Activated gamma-delta T cell treated with anti-CD3 and anti-CD28 coated beads, Interleukin-2, amount 50 U/mL, for 16 hours (primary cell): ENCODE measurements at regions not wholly inside any gene's neighbourhood (a gene's known extent, or its start where the extent isn't known, plus 50 kb on each side); places are given as distances from the start of the nearest gene placed in this dataset.
"Not testable (repeated sequence)": the region's sequence is repeated elsewhere in the genome, so short reads cannot be mapped to it uniquely, and the experiment has no call there.

Experiments used
- DNase-seq: peaks from one replicate; pipeline ENCODE4 v3.0.0-alpha.2; 2020; ENCODE audit warnings: low read depth

DNA sequence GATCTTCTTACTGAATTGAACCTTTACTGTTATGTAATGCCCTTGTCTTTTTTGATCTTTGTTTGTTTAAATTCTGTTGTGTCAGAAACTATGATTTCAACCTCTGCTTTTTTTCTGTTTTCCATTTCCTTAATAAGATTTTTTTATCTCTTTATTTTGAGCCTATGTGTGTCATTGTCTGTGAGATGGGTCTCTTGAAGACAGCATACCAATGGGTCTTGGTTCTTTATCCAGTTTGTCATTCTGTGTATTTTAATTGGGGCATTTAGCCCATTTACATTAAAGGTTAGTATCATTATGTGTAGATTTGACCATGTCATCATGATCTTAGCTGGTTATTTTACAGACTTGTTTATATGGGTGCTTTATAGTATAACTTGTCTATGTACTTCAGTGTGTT is 1803.3 kb downstream of the SLITRK5 start:
- no peak for DNase-seq

DNA sequence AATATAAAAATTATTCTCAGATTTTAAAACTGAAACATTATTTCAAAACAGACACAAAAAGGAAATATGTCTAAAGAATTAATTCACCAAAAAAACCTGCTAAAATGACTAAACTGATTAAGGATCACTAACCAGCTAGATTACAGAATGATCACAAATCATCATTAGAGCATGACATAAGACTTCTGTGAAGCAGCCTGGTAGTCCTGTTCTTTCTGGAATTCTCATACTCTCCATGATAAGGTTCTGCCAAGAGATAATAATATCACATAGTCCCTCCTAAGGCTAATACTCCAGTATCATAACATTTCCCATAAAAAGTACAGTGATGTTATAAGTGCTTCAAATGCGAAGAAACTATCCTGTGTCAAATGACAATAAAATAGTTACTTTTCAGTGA is 1814.9 kb downstream of the SLITRK5 start:
- DNase-seq, result no peak

DNA sequence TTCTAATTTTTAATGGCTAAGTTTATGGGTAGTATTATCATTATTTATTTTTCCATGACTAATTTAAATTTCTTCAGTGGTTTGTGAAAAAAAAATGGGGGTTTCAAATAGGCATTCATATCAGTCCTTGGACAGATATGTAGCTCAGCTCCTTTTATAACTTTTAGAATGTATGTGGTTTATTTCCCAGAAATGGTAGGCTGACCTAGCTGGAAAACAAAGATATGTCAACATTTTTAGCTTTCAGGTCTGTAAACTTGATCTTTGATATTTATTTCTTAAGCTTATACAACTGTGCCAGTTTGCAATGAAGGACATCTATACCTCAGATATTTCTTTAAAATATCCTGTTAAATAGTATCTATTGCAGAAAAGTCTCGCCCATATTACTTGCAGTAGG is 1815.5 kb downstream of the SLITRK5 start:
- no peak for DNase-seq

DNA sequence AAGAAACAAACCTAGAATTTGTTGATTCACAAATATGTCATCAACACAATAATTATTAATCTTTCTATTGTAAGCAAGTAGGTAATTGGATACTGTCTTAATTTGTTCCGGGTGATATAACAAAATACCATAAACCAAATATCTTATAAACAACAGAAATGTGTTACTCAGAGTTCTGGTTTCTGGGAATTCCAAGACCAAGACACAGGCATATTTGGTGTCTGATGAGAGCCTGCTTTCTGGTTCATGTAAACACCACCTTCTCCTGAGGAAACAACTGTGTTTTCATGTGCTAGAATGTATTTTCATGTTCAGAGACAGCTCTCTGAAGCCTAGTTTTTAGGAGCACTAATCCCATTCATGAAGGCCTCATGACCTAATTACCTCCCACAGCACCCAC is 1819.5 kb downstream of the SLITRK5 start:
- DNase-seq, result no peak

DNA sequence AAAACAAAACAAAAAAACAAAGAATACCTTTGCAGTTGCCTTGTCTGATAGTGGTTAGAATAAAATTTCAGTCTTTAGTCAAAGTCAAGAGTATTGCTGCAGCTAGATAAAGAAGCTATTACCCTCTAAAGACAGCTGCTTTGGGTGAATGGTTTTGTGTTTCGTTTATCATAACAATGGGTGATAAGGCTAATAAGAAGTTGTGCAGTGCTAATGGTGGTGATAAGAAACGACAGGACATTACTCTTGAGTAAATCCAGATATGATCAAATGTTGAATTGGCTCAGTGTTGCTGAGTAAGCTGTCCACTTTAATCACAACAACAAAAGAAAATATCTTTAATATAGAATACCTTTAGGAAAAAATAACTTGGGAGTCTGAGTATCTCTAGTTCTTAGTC is 1825.3 kb downstream of the SLITRK5 start:
- no peak for DNase-seq

DNA sequence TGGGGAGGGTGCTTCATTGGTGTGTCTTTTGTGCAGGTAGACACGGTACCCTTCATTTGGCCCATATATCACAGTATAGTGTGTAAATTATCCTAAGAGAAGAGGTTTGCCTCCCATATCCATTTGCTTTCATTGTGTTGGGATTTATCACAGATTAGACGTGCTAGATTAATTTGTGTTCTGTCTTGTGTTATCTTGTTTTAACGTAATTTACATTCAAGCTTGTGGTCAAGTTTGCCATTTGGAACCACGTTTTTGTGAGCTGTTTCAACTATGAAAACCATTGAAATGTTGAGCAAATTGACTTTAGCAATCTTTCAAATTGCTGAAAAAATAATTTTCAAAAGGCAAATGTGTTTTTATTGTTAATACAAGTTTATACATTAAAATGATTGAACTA is 1826.5 kb downstream of the SLITRK5 start:
- DNase-seq, result no peak

DNA sequence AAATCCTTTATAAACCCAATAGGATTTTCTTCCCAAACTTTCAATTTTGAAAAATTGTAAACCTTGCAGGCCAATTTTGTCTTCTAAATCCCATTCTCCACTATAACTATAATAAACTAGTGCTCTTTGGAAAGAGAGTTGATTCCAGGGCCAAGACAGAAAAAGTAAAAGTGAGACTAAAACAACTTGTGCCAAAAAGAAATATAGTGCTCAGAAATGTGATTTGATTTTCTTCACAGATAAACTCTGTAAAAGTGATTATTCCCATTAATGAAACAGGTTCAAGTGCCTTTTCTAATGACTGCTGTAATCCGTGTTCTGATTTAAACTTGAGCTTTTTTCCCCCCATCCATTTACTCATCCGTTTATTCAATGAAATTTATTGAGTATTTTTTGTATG is 1831.1 kb downstream of the SLITRK5 start:
- DNase-seq, result no peak

DNA sequence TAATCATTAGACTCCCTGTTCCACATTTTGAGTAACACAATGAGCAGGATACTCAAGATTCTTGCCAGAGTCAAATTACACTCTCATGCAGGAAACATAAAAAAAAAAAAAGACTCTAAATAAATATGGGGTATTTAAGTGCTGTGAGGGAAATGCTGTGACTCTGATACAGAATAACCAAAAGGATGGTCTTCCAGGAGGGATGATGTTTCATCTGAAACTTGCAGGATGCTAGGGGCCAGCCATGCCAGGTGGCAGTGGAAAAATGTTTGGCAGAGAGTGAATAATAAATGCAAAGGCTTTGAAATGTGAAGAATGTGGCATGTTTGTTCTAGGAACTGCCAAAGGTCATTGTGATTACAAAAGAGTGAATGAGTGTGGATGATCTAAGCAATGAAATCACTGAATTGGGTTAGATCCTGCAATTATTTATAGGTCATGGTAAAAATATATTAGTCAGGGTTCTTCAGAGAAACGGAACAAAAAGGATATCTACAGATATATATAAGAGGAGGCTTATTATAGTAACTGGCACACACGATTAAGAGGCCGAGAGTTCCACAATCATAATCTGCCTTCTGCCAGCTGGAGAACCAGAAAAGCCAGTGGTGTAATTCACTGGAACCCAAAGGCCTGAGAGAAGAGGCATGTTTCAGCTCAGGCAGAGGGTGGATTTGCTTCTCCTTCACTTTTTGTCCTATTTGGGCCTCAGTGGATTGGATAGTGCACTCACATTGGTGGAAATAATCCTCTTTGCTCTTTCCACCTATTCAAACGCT is 1832.8 kb upstream of the MIR17HG start:
- DNase-seq, result no peak

DNA sequence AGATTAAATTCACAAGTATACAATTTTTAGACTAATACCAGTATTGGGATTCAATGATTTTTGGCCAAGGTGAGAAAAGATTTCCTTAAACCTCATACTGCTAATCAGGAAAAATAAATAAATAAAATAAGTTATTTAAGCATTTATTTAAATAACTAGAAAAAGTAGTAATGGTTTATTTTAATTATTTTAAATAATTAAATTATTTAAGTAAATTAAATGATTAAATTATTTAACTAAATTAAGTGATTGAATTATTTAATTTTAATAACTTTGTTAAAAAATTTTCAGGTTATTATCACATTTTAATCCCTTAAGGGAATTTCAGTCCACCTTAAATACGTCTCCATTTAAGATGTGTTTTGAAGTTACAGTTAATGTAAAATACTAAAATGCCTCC is 1831.5 kb upstream of the MIR17HG start:
- no peak for DNase-seq

DNA sequence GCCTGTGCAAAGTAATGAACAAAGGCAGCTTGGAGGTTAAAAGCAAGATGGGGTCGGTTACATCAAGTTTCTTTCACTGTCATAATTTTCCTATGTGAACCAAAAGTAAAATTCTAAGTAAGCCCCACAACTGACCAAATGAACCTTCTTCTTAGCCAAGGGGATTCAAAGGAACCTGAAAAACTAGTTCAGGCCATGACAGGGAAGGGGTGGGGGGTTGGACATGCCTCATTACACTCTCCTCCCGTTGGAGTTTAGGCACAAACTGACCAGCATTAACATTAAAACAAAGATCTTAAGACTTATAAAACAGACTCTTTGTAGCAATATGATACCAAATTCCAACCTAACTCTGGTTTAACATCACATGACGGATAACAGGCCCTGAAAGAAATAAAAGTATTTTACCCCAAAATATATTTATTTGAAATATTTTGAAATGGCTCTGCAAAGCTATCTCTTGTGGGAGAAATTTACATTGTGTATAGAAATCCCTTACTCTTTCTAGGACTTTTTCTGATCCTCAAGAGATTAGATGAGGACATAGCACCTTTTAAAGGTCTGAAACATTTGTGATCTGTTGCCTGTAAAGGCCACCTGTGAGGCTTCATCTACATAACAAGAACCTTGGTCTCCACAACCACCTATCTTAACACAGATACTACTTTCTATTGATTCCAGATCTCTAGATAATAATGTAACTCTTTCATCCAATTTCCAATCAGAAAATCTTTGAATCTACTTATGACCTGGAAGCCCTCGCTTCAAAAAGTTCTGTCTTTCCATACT is 1829.0 kb upstream of the MIR17HG start:
- DNase-seq, result no peak

DNA sequence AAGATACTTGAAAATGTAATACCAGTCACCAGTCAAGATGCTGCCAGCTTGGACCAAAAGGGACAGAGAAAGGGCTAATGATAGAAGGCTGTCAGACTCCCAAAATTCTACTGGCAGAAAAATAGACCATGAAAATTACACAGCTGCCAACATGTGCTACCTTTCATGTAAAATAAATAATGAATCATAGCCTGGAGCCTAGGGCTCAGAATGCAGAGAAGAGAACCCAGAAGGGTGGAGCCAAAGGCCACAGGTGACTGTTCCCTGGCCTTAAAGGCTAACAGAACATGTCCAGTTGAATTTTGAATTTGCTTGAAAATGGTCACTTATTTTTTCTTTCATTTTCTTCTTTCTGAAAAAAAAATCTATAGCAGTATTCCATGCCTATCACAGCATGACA is 1827.0 kb upstream of the MIR17HG start:
- DNase-seq, result no peak

DNA sequence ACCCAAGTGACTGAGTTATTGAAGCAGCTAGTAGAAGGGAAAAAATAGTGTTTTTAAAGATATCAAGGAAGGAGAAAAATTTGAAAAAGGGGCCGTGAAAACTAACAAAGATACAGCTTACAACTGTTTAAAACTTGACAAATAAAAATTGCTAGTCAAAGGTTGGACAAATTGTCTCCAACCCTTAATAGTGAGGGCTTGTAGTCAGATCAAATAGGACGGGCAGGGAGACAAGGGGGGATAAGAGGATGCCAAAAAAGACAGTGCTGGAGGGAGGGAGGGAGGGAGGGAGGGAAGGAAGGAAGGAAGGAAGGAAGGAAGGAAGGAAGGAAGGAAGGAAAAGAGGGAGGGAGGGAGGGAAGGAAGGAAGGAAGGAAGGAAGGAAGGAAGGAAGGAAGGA is 1825.8 kb upstream of the MIR17HG start:
- DNase-seq, result not testable (repeated sequence)

DNA sequence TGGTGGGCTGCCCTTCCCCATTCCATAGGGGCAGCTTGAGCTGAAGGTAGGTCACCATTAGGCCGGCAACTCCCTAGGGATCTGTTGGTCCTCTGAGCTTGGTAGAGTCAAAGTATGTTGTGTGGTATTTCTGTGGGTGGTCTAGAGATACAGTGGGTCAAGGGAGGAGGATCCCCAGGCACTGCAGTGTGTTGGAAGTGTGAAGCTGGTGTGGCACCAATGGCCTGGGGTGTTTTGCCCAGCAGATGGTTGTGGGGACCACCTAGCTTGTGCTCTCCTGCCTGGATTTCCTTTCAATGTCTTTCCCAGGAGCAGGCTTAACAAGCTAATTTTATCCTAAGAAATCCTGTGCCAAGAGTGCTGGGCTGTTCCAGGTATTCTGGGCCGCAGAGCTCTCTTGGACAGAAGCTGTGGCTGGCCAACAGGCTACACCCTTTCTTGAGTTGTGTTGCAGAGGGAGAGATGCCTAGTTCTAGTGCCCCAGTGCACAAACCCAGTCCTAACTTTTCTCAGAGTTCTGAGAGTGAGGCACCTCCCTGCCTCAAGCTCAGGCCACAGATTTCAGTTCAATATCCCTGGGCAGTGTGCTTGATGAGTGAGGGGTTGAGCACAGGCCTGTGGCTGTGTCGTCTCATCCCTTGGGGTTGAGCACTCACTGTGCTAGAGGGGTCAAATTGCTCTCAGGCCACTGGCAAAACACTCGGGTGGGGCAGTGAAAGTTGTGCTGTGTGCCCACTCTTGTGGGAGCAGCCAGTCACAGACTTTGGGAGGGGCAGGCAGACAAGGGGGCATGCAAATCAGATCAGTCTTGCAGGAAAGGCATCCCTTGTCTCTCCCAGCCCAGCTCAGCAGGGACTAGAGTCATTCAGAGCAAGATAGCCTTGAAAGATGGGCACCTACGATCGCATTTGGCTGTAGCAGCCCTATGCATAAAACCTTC is 1806.1 kb upstream of the MIR17HG start:
- DNase-seq, result no peak

DNA sequence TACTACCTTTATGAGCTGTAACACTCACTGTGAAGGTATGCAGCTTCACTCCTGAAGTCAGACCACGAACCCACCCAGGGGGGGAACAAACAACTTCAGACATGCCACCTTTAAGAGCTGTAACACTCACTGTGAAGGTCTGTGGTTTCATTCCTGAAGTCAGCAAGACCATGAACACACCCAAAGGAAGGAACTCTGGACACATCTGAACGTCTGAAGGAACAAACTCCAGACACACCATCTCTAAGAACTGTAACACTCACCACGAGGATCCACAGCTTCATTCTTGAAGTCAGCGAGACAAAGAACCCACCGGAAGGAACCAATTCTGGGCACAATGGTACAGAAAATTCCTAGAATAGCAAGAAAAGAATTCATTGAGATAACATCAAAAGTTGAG is 1796.5 kb upstream of the MIR17HG start:
- no peak for DNase-seq

DNA sequence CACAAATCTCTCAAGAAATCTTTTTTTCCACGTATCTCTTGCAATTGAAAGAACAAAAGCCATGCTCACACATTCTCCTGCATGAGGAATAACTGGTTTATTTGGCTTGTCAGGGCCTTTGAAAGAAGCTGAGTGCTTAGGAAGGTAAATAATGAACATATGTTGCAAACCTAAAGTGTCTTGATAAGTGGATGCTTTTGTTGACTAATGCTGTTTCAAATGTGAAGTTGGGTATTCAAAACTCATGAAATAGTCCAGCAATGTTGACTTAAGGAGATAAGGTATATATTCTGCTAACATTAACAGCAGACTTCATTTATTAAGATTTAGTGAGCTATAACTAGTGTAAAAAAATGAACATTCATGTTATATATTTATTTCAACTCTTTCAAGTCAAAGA is 1792.7 kb upstream of the MIR17HG start:
- no peak for DNase-seq

DNA sequence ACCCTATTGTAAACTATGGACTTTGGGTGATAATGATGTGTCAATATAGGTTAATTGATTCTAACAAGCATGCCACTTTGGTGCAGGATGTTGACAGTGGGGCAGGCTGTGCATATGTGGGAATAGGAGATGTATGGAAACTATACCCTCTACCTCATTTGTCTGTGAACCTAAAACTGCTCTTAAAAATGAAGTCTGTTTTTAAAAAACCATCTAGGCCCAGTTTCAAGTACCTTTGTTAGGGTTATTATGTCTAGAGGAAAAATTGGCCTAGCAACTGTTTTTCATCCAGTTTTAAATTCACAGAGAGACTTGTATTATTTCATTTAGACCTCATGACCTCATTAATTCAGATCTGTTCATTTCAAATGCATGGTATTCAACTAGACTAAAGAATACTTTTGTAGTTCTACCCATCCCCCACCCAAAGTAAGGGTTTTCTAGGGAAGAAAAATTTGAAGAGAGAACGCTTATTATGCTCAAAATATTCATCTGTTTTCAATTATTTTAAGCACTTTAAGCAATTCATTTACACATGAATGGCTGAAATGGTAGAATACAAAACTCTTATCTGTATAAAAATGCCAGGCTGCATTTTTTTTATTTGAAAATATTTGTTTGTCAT is 1781.9 kb upstream of the MIR17HG start:
- DNase-seq, result no peak

DNA sequence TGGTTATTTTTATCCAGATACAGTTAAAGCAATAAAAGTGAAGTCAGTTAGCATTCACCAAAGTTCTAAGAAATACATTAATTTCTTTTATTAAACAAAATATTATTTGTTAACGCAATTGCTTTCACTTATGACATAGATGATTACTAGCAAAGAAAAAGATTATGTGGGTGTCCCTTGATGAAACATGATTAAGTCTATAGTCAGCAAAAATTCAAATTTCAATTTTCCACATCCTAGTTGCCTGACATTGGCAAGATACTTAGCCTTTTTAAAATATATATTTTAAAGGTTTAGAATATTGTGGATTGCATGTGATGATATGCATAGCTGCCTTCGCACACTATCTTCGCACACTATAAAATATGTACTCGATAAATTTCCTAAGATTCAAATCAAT is 1780.5 kb upstream of the MIR17HG start:
- no peak for DNase-seq

DNA sequence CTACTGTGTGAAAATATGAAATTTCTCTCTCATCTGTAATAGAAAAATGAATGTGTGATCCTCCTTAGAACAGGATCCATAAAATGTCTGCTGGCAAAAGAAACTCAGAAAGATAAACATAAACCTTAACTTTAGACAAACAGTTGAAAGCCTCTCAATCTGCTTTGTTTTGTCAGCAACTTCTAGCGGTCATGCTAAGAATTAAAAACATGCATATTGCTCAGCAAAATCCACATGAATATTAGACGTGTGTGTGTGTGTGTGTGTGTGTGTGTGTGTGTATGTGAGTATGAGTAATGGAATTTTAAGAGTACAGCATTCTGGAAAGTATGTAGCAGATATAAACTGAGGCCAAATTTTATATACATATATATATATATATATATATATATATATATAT is 1779.2 kb upstream of the MIR17HG start:
- DNase-seq, result no peak

DNA sequence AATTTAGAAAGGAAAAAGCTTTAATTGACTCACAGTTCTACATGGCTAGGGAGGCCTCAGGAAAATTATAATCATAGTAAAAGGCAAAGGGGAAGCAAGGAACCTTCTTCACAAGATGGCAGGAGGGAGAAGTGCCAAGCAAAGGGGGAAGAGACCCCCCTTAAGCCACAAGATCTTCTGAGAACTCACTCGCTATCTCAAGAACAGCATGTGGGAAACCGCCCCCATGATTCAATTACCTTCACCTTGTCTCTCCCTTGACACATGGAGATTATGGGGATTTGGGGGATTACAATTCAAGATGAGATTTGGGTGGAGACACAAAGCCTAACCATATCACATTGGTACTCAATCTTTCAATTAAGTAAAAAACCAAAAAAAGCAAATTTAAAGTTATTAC is 1778.7 kb upstream of the MIR17HG start:
- no peak for DNase-seq

DNA sequence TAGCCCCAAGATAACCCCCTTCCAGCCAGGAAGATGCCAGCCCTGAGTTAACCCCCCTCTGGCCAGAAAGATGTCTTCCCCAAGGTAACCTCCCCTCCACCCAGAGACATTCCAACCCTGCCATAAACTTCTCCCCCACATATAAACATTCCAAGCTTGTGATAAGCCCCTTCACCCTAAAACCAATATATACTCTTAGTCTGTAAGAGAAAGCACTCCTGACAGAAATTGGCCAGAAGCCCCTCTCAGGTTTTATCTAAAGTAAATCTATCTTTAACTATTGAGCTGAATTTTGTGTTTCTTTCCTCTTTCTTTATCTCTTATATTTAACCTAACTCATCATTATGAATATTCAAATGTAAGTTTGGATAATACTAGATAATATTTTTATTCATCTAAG is 1775.8 kb upstream of the MIR17HG start:
- no peak for DNase-seq

DNA sequence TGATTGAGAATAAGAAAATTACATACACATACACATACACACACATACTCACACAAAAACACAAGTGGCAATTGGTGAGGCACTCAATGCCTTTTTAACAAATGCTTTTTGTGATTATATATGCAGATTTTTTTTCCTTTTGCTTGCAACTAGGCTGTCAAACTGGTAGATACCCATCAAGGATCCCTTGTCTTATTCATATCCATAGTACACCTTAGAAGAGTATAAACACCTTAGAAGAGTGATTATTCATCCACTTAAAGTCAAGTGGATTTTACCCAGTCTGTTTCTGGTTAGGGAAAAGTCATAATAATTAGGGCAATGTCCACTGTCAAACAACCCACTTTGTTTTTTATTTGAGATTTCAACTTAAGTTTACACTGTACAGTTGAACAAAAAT is 1773.4 kb upstream of the MIR17HG start:
- DNase-seq, result no peak

DNA sequence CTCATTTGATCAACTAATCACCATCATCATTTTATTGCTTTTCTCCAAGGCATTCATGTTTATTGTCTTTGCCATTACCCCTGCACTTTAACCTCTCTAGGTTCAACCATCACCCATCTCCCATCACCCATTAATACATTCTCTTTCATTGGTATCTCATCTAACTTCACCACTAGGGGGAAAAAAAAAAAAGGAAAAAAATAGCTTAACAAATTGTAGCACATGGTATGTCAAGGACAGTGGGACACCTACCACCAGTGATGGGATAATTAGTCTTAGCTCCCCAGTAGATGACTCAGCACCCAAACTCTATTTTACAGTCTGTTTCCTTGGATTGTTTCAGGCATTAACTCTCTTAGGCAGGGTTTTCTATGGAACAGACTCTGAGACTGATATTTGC is 1770.2 kb upstream of the MIR17HG start:
- no peak for DNase-seq
